ENCODE measurements at regions not wholly inside any gene's neighbourhood (a gene's known extent, or its start where the extent isn't known, plus 50 kb on each side); places are given as distances from the start of the nearest gene placed in this dataset.

GRCh38 chr9:108188976-108189375, 666.8 kb downstream of the ACTL7B start:
- DNase-seq (ENCODE audit: low read depth in 2 of 2), result no peak

GRCh38 chr9:108188482-108188881, 667.3 kb downstream of the ACTL7B start:
- DNase-seq (ENCODE audit: low read depth in 2 of 2), result no peak

- DNase-seq (ENCODE audit: low read depth in 2 of 2), result no peak
These were observed 669.0 kb downstream of the ACTL7B start for GRCh38 chr9:108186642-108187395.

- no peak for DNase-seq (ENCODE audit: low read depth in 2 of 2)
These were observed 670.2 kb downstream of the ACTL7B start for GRCh38 chr9:108185613-108186012.

GRCh38 chr9:108184941-108185340, 670.8 kb downstream of the ACTL7B start:
- no peak for DNase-seq (ENCODE audit: low read depth in 2 of 2)

GRCh38 chr9:108184009-108184408, 671.8 kb downstream of the ACTL7B start:
- no peak for DNase-seq (ENCODE audit: low read depth in 2 of 2)

- no peak for DNase-seq (ENCODE audit: low read depth in 2 of 2)
These were observed 672.8 kb downstream of the ACTL7B start for GRCh38 chr9:108182950-108183381.

- no peak for DNase-seq (ENCODE audit: low read depth in 2 of 2)
These were observed 673.5 kb downstream of the ACTL7B start for GRCh38 chr9:108182270-108182669.

- no peak for DNase-seq (ENCODE audit: low read depth in 2 of 2)
These were observed 674.3 kb downstream of the ACTL7B start for GRCh38 chr9:108181441-108181840.

GRCh38 chr9:108180541-108180940, 675.2 kb downstream of the ACTL7B start:
- no peak for DNase-seq (ENCODE audit: low read depth in 2 of 2)

GRCh38 chr9:108178318-108178717, 677.5 kb downstream of the ACTL7B start:
- no peak for DNase-seq (ENCODE audit: low read depth in 2 of 2)

- DNase-seq (ENCODE audit: low read depth in 2 of 2), result no peak
These were observed 678.8 kb upstream of the KLF4 start for GRCh38 chr9:108168236-108168850.

GRCh38 chr9:108167136-108167900, 677.7 kb upstream of the KLF4 start:
- no peak for DNase-seq (ENCODE audit: low read depth in 2 of 2)

- DNase-seq (ENCODE audit: low read depth in 2 of 2), result no peak
These were observed 677.0 kb upstream of the KLF4 start for GRCh38 chr9:108166519-108166918.

- DNase-seq (ENCODE audit: low read depth in 2 of 2), result no peak
These were observed 673.9 kb upstream of the KLF4 start for GRCh38 chr9:108163321-108164005.

- DNase-seq (ENCODE audit: low read depth in 2 of 2), result no peak
These were observed 673.1 kb upstream of the KLF4 start for GRCh38 chr9:108162664-108163063.

GRCh38 chr9:108161503-108161902, 671.9 kb upstream of the KLF4 start:
- DNase-seq (ENCODE audit: low read depth in 2 of 2), result no peak

- no peak for DNase-seq (ENCODE audit: low read depth in 2 of 2)
These were observed 671.3 kb upstream of the KLF4 start for GRCh38 chr9:108160706-108161355.

GRCh38 chr9:108160039-108160438, 670.5 kb upstream of the KLF4 start:
- DNase-seq (ENCODE audit: low read depth in 2 of 2), result no peak

GRCh38 chr9:108158236-108158995, 668.8 kb upstream of the KLF4 start:
- no peak for DNase-seq (ENCODE audit: low read depth in 2 of 2)
